ENCODE measurements at regions not wholly inside any gene's neighbourhood (a gene's known extent, or its start where the extent isn't known, plus 50 kb on each side); places are given as distances from the start of the nearest gene placed in this dataset.

DNA sequence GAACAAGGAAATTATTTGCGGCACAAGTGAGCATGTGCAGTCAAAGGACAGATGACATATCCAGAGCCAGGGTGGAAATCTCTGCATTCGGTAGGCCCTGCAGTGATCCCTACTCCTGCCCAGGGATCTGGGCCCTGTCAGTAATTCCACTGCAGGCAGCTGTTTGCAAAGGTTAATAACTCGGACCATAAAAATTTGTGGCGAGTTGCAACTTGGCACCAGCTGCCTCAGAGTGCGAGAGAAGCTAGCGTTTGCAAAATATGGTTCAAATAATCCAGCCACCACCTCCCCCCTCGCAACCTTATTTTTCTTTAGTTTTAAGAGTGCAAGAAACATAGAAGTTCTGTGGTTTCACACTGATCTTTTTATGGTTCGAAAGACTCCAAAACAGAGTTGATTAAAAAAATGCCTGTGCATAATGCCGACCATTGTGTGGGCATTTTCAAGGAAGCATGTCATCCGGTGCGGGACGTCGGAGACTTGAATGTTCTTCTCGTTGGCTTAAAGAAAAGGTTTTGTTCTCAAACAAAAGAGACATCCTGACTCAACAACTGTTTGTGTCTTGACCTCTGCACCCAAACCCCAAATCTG, 224.5 kb downstream of the BCL11B start:
- TF ChIP-seq, protein P1, sequence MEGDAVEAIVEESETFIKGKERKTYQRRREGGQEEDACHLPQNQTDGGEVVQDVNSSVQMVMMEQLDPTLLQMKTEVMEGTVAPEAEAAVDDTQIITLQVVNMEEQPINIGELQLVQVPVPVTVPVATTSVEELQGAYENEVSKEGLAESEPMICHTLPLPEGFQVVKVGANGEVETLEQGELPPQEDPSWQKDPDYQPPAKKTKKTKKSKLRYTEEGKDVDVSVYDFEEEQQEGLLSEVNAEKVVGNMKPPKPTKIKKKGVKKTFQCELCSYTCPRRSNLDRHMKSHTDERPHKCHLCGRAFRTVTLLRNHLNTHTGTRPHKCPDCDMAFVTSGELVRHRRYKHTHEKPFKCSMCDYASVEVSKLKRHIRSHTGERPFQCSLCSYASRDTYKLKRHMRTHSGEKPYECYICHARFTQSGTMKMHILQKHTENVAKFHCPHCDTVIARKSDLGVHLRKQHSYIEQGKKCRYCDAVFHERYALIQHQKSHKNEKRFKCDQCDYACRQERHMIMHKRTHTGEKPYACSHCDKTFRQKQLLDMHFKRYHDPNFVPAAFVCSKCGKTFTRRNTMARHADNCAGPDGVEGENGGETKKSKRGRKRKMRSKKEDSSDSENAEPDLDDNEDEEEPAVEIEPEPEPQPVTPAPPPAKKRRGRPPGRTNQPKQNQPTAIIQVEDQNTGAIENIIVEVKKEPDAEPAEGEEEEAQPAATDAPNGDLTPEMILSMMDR (IDR thresholded peaks at IDR 0.05), result no peak
- no peak for TF ChIP-seq POLR2A (IDR thresholded peaks at IDR 0.05)
- TF ChIP-seq POLR2AphosphoS5 (IDR thresholded peaks at IDR 0.05), result no peak

Data from prostate gland (tissue), 2 donors.